ENCODE measurements at regions not wholly inside any gene's neighbourhood (a gene's known extent, or its start where the extent isn't known, plus 50 kb on each side); places are given as distances from the start of the nearest gene placed in this dataset.
"Not testable (repeated sequence)": the region's sequence is repeated elsewhere in the genome, so short reads cannot be mapped to it uniquely, and the experiment has no call there.

- DNase-seq (ENCODE audit: low spot score): no peak
Measured at GRCh38 chr13:87094646-87095045, 576.5 kb upstream of the SLITRK5 start.

DNA sequence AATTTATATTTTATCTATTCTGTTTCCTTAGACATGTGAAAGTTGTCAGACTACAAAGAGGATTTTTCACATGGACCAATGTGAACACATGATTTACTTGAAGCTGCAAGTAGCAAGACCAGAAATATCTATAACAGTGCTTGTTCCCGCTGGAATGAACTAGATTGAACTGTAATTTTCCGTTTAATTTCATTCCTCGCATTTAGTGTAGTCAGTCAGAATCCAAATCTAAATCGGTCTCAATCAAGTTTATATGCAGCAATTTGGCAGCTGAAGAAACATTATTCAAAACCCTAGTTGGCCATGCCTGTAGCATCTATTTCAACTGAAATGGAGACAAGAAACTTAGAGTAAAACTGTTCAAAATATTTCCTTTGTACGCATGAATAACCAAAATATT is 570.7 kb upstream of the SLITRK5 start:
- DNase-seq (ENCODE audit: low spot score): no peak

DNA sequence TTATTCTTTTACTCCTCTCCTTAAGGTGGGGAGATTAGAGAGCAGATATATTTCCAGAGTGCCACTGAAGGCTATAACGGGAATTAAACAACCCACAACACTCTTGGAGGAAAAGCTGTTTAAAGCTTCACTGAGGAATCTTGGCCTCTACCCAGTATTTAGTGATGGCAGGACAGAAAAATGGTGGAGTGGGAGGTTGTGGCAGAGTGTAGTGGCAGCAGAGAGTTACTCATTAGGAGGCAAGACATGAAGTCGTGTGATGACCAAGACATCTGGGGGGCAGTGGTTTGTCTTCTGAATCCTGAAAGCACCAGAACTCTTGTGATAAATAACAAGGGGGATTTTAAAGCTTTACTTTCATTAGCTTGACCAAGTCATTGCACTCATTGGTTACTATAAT is 563.5 kb upstream of the SLITRK5 start:
- DNase-seq (ENCODE audit: low spot score): no peak

- no peak for DNase-seq (ENCODE audit: low spot score)
Measured at GRCh38 chr13:87120476-87120875, 550.7 kb upstream of the SLITRK5 start.

GRCh38 chr13:87122551-87122950 is 548.6 kb upstream of the SLITRK5 start:
- no peak for DNase-seq (ENCODE audit: low spot score)

- peak; percentile 62 for DNase-seq (ENCODE audit: low spot score)
Measured at GRCh38 chr13:87123987-87124784, 547.0 kb upstream of the SLITRK5 start.

DNA sequence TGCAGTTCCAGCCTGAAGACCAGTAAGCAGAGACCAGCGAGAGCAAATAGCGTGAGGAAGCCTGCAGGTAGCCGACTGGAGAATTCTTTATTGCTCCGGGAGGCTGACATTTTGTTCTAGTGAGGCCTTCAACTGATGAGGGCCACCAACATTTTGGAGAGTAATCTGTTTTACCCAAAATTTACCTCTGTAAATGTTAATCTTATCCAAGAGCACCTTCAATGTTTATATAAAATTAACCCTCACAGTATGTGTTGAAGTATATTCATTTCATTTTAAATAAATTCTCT is 546.4 kb upstream of the SLITRK5 start:
- no peak for DNase-seq (ENCODE audit: low spot score)

GRCh38 chr13:87128036-87128435 is 543.1 kb upstream of the SLITRK5 start:
- DNase-seq (ENCODE audit: low spot score): peak; percentile 9

DNA sequence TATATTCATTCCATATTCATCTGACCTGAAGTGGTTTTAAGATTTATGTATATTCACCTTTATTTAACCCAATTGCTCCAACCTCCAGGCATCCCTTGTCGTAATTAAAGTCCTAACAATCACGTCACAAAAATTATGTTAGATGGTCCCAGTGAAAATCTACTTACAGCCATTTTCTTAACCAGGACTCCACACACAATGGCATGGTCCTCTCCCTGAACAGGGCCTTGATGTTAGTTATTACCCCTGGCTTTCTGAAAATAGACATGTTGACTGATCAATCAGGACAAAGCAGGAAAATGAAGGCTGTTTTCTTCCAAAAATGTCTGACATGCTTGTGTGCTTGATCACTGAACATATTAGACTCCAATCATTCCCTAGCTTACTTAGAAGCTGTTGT is 542.7 kb upstream of the SLITRK5 start:
- no peak for DNase-seq (ENCODE audit: low spot score)

GRCh38 chr13:87129602-87130300 is 541.4 kb upstream of the SLITRK5 start:
- DNase-seq (ENCODE audit: low spot score): no peak

DNA sequence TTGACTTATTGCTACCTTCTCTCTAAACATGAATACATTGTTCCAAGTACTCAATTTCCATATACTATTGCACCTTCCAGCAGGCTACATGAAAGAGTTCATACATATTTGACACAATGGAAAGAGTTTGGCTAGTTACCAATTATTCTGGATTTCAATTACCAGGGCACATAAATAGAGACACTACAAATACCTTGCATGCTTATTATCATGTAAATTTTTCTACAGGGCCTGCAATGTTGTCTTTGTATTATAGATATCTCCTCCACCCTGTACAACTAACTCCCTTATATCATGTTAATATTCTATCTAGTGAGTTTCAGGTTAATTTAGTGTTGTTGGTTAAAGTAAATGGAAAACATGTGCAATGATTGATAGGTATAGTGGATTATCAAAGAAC is 540.7 kb upstream of the SLITRK5 start:
- DNase-seq (ENCODE audit: low spot score): no peak

- DNase-seq (ENCODE audit: low spot score): no peak
Measured at GRCh38 chr13:87131611-87132010, 539.6 kb upstream of the SLITRK5 start.

DNA sequence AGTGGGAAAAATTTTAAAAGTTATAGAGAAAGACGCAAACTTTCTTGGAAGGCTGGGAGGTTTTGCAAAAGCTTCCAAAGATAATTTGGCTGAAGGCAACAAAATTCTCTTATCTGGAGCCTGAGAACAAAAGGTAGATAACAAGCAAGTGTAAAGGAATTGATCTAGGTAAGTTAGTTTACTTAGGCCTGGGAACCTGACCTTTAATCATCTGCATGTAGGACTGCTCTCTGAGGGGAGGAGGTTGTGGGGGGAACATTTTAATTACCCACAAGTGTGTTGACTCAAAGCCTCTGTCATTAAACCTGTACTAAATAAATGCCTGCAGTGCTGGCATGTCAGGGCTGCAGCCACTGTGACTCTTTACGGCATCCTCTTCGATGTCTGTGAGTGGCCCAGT is 532.3 kb upstream of the SLITRK5 start:
- no peak for DNase-seq (ENCODE audit: low spot score)

DNA sequence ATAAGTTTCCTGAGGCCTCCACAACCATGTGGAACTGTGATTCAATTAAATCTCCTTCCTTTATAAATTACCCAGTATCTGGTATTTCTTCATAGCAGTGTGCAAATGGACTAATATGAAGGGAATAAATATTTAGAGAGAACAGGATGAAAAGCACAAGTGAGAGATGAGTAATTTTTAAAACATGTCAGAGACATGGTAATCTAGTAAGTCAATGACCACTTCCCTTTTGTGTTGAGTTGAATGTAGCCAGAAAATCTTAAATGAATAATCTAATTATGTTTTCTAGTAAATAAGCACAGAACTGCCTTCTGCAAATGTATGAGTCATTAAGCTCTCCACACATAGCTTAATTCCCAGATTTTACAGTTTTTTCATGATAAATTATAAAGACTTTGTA is 524.1 kb upstream of the SLITRK5 start:
- DNase-seq (ENCODE audit: low spot score): peak; percentile 1

DNA sequence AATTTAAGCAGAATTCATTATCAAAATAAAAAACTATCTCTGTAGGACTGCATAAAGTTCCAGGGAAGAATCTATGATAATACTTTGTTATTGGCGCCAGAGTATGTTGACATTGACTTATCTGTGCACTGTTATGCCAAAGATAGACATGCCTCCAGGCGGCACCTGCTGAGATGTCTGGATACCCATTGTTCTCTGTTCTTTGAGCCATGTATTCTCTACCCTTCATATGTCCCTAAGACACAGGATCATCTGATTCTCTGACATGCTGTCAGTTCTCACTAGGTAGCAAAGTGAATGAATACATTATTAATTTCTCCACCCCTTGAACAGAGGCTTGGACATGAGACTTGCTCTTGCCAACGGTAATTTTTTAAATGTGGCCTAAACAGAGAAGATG is 517.8 kb upstream of the SLITRK5 start:
- no peak for DNase-seq (ENCODE audit: low spot score)

DNA sequence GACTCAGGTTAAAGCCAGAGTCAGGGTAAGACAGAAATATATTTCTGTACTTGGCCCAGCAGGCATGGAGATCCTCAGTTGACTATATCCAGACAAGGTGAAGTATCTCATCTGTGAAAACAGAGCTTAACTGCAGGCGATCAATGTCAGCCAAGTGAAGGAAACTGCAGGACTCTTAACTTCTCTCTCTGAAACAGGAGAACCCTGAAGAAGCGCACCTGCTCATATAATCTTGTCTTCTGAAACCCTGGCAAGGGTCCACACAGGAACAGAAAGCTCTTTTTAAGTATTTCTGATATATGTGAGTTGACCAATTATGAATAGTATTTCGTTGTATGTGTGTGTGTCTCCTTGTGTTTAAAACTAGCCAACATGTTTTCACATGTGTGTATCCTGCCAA is 504.8 kb upstream of the SLITRK5 start:
- no peak for DNase-seq (ENCODE audit: low spot score)

DNA sequence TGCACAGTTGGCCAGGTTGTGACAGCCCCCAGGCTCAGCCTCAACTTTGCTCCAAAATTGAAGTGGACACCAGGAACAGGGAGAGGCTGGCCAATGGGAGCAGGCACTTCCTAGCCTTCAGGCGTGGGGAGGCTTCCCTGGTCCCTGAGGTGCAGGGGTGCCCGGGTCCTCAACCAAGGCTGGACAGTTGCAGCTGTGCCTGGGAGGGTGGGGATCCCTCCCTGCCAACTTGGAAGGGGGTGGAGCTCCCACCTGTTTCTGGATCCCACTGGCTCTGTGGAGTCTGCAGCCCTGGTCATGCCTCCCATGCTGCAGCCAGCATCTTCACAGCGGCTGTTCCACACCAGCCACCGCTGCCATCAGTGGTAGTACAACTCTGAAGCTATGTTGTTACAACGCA is 502.8 kb upstream of the SLITRK5 start:
- DNase-seq (ENCODE audit: low spot score): no peak

- no peak for DNase-seq (ENCODE audit: low spot score)
Measured at GRCh38 chr13:87169337-87169736, 501.8 kb upstream of the SLITRK5 start.

DNA sequence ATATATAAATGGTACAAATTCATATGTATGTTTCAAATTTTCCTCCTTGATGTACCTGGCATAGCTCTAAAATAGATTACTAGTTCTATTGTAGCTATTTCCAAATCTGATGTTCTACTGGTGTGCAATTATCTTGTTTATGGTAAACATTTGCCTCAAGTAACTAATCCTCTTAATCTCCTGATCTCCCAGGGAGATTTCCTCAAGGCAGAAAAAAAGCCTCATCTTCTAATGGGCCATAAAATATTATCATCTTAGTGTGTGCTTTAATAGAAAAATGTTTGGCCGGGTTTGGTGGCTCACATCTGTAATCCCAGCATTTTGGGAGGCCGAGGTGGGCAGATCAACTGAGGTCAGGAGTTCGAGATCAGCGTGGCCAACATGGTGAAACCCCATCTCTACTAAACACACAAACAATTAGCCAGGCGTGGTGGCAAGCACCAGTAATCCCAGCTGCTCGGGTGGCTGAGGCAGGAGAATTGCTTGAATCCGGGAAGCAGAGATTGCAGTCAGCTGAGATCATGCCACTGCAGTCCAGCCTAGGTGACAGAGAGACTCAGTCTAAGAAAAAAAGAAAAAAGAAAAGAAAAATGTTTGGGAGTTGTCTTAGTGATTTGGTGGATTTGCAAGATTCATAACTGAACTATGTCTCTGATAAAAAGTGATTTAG is 498.9 kb upstream of the SLITRK5 start:
- no peak for DNase-seq (ENCODE audit: low spot score)

- not testable (repeated sequence) for DNase-seq (ENCODE audit: low spot score)
Measured at GRCh38 chr13:87185138-87185537, 486.0 kb upstream of the SLITRK5 start.

GRCh38 chr13:87186647-87187046 is 484.5 kb upstream of the SLITRK5 start:
- not testable (repeated sequence) for DNase-seq (ENCODE audit: low spot score)

GRCh38 chr13:87191485-87191884 is 479.7 kb upstream of the SLITRK5 start:
- DNase-seq (ENCODE audit: low spot score): not testable (repeated sequence)

- no peak for DNase-seq (ENCODE audit: low spot score)
Measured at GRCh38 chr13:87198371-87198770, 472.8 kb upstream of the SLITRK5 start.

Measured in AG08395 (cell line).